Breast epithelium (tissue), 4 donors: ENCODE measurements at regions not wholly inside any gene's neighbourhood (a gene's known extent, or its start where the extent isn't known, plus 50 kb on each side); places are given as distances from the start of the nearest gene placed in this dataset.

ENCODE experiments used
- DNase-seq, 2 donors: peaks; one replicate each; pipeline ENCODE4 v3.0.0-alpha.2; 2019; ENCODE audit warnings: low spot score in 2 of 2
- H3K27ac ChIP-seq, 2 donors: fragments of 200-600 bp; sonication (generic) in 1 of 2; one replicate each; pipeline ENCODE4 v1.5.1; 2016 to 2019; ENCODE audit warnings: mild to moderate bottlenecking in 1 of 2
- H3K27me3 ChIP-seq, 2 donors: fragments of 200-600 bp; sonication (generic) in 1 of 2; one replicate each; pipeline versions ENCODE4 v1.5.1 to v1.6.0; 2017 to 2019; ENCODE audit warnings: control low read depth in 1 of 2, mild to moderate bottlenecking in 1 of 2
- H3K36me3 ChIP-seq: fragments of 200-600 bp; one replicate; pipeline ENCODE4 v1.5.1; 2019
- H3K4me1 ChIP-seq, 2 donors: fragments of 200-600 bp; sonication (generic); one replicate each; pipeline ENCODE4 v1.5.1; 2016 to 2019; ENCODE audit warnings: control low read depth in 1 of 2
- H3K4me3 ChIP-seq, 3 donors: fragments of 200-600 bp; sonication (generic); 1 replicate in 2 of 3; 2 replicates in 1 of 3; pipeline ENCODE4 v1.5.1; 2016 to 2019; ENCODE audit warnings: mild to moderate bottlenecking in 3 of 3, moderate library complexity in 2 of 3
- H3K9me3 ChIP-seq, 2 donors: fragments of 200-600 bp; sonication (generic) in 1 of 2; one replicate each; pipeline ENCODE4 v1.5.1; 2016 to 2019; ENCODE audit warnings: control low read depth in 1 of 2
- POLR2A ChIP-seq: fragments of 450-650 bp; IDR thresholded peaks from one replicate; pipeline ENCODE4 v1.6.1; 2016; ENCODE audit warnings: antibody characterized with exemption, mild to moderate bottlenecking, moderate library complexity
- POLR2AphosphoS5 ChIP-seq, 3 donors: sonication (generic); formaldehyde crosslinking; IDR thresholded peaks; one replicate each; pipeline ENCODE4 v1.6.1; 2017; ENCODE audit warnings: antibody characterized with exemption in 3 of 3
- intact Hi-C: fragments of 100-400 bp; cut with DNase I; formaldehyde crosslinking; loops from one replicate; pipeline ENCODE4 v1.15.1; 2023; ENCODE audit warnings: low total_unique reads
- TF ChIP-seq, protein P1 (sequence below), 3 donors: fragments of 450-650 bp; IDR thresholded peaks; one replicate each; pipeline ENCODE4 v1.5.1; 2016 to 2017; ENCODE audit warnings: antibody characterized with exemption in 3 of 3, mild to moderate bottlenecking in 3 of 3, moderate library complexity in 3 of 3

DNA sequence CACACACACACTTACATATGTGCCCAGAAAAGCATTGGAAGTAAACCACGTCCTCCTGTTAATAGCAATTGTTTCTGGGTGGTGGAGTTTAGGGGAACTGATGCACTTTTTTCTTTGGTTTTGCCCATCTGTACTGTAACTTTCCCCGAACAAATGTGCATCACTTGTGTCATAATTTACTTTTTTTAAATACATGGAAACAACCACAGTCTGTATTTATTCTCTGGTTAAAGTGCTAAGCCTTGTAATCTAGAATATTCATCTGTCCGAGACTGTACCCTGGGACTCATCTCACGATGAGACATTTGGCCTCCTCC lies 61.5 kb upstream of the CD93 start:
- Histone ChIP-seq H3K4me1 (peaks cover 0 to 4% of the 10 kb centered on the region in 2 donors), H3K4me3 (no peak overlapping the region), H3K27ac (peak overlapping the region in 1 of 2 donors; percentile 80), H3K36me3 (no peaks in the 10 kb centered on the region), H3K9me3 (no peaks in the 10 kb centered on the region), H3K27me3 (no peaks in the 10 kb centered on the region)
- no peak for DNase-seq
- TF ChIP-seq POLR2A (no peak), POLR2AphosphoS5 (IDR thresholded peaks at IDR 0.05) (no peak)
- TF ChIP-seq, protein P1, sequence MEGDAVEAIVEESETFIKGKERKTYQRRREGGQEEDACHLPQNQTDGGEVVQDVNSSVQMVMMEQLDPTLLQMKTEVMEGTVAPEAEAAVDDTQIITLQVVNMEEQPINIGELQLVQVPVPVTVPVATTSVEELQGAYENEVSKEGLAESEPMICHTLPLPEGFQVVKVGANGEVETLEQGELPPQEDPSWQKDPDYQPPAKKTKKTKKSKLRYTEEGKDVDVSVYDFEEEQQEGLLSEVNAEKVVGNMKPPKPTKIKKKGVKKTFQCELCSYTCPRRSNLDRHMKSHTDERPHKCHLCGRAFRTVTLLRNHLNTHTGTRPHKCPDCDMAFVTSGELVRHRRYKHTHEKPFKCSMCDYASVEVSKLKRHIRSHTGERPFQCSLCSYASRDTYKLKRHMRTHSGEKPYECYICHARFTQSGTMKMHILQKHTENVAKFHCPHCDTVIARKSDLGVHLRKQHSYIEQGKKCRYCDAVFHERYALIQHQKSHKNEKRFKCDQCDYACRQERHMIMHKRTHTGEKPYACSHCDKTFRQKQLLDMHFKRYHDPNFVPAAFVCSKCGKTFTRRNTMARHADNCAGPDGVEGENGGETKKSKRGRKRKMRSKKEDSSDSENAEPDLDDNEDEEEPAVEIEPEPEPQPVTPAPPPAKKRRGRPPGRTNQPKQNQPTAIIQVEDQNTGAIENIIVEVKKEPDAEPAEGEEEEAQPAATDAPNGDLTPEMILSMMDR (IDR thresholded peaks at IDR 0.05): no peak
- intact Hi-C loops: no loop called here

DNA sequence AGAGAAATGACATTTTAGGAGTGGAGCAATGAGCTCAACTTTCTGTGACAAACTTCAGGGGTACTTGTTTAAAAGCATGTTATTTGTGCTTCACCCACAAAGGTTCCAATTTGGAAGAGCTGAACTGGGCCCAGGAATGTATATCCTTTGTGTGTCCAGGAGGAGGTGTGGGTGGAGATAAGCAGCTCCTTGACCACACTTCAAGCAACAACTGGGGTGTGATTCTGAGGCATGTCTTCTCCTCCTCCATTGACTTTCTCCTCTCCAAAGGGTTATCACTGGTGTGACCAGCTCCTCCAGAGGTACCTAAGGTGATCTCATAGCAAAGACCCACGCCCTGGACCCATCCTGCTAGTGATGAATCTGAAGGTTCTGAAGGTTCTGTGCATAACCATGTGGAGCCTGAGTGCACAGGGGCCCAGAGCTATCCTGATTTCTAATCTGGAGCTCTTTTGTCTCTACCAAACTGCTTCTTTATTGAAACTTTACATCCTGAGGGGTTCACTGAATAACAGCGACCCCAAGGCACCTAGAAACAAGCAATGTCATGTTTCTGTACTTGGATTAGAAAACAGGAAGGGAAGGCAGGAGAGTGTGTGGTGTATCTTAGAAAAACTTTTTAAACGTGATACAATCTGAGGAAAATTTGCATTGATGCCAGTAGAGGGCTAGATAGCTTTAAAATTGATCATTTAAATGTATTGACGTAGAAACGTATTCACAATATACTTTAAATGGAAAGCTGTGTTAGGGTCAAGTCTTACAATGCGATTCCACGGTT lies 60.9 kb upstream of the CD93 start:
- Histone ChIP-seq H3K27ac (no peak overlapping the region), H3K36me3 (no peaks in the 10 kb centered on the region)

DNA sequence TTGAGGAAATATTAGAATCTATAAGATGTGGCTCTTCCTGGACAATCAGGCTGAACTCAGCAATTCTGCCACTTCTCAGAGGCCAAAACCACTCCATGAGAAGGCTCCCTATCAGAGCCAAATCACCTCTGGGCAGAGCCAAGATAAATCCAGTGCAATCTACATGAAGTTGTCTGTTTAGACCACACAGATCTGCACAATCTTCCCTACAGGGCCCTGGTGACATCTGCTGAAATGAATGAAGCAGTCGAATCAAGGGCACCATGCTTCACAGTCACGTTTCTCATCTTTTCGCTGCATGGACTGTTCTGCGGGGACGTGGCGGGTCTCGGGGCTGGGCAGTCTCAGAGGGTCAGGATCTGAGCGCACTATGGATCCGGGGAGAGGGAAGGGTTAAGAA lies 60.1 kb upstream of the CD93 start:
- H3K27me3 ChIP-seq: no peaks in the 10 kb centered on the region
- no peaks in the 10 kb centered on the region for H3K9me3 ChIP-seq
- H3K36me3 ChIP-seq: no peaks in the 10 kb centered on the region
- no peak overlapping the region for H3K27ac ChIP-seq
- intact Hi-C loops: no loop called here
- no peak for DNase-seq
- no peak overlapping the region for H3K4me3 ChIP-seq
- TF ChIP-seq, protein P1 (IDR thresholded peaks at IDR 0.05): no peak
- TF ChIP-seq POLR2A: no peak
- TF ChIP-seq POLR2AphosphoS5 (IDR thresholded peaks at IDR 0.05): no peak
- peaks cover 0 to 5% of the 10 kb centered on the region in 2 donors for H3K4me1 ChIP-seq

More for the DNA sequence above, 60.9 kb upstream of the CD93 start:
- intact Hi-C loops: no loop called here
- DNase-seq: no peak
- Histone ChIP-seq H3K4me1 (peaks cover 0 to 5% of the 10 kb centered on the region in 2 donors), H3K9me3 (no peaks in the 10 kb centered on the region), H3K27me3 (no peaks in the 10 kb centered on the region), H3K4me3 (no peak overlapping the region)
- TF ChIP-seq POLR2AphosphoS5 (IDR thresholded peaks at IDR 0.05) (no peak), POLR2A (no peak)
- TF ChIP-seq, protein P1 (IDR thresholded peaks at IDR 0.05): no peak

DNA sequence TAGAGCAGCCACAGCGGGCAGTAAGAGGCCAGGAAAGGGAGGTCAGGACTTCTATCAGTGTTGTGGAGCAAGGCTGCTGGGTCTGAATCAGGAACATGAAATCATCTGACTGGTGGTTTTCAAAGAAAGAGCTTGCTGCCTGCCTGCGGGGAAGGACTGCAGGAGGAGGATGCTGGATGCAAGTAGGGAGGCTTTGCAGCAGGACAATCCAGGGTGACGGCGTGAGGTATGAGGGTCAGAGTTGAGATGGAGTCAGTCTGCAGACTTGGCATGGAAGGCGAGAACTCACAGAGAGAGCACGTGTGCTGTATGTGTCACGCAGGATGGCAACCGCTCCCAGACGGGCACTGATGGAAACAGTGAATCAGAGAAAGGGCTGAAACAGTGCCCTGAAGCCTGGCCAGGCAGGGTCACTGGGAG lies 59.2 kb upstream of the CD93 start:
- H3K9me3 ChIP-seq: no peaks in the 10 kb centered on the region
- no peak overlapping the region for H3K4me3 ChIP-seq
- intact Hi-C loops: no loop called here
- H3K27ac ChIP-seq: no peak overlapping the region
- no peak for DNase-seq
- peak in 2 of 3 donors; percentile 53 to 63 for TF ChIP-seq POLR2AphosphoS5 (IDR thresholded peaks at IDR 0.05)
- TF ChIP-seq, protein P1 (IDR thresholded peaks at IDR 0.05): no peak
- no peak for TF ChIP-seq POLR2A
- H3K36me3 ChIP-seq: no peaks in the 10 kb centered on the region
- peaks cover 0 to 5% of the 10 kb centered on the region in 2 donors for H3K4me1 ChIP-seq
- H3K27me3 ChIP-seq: no peaks in the 10 kb centered on the region

DNA sequence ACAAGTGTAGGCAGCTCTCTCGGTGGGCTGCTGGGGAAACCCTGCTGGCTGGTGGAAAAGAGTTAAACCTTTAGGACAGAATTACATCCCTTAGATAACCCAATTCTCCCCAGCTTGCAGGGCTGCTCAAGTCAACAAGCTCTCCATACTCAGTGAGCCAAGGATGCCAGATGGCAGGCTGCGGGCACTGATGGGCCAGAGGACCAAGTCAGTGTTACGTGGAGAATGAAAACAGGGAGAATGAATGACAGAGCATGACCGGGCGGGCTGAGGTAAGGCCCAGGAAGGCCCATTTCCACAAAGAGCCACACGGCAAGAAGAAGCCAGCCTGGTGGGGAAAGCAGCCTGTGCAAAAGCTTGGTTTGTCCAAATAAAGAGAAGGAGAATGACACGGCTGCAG lies 58.7 kb upstream of the CD93 start:
- DNase-seq: no peak
- no peaks in the 10 kb centered on the region for H3K9me3 ChIP-seq
- TF ChIP-seq POLR2AphosphoS5 (IDR thresholded peaks at IDR 0.05): no peak
- no peak for TF ChIP-seq POLR2A
- TF ChIP-seq, protein P1 (IDR thresholded peaks at IDR 0.05): no peak
- H3K27ac ChIP-seq: no peak overlapping the region
- no peak overlapping the region for H3K4me3 ChIP-seq
- H3K4me1 ChIP-seq: peaks cover 0 to 5% of the 10 kb centered on the region in 2 donors
- no peaks in the 10 kb centered on the region for H3K36me3 ChIP-seq
- no peaks in the 10 kb centered on the region for H3K27me3 ChIP-seq
- intact Hi-C loops: no loop called here
